Testis (tissue), 2 donors: ENCODE measurements at regions not wholly inside any gene's neighbourhood (a gene's known extent, or its start where the extent isn't known, plus 50 kb on each side); places are given as distances from the start of the nearest gene placed in this dataset.
"Not testable (repeated sequence)": the region's sequence is repeated elsewhere in the genome, so short reads cannot be mapped to it uniquely, and the experiment has no call there.

Source experiments
- DNase-seq: peaks from one replicate; pipeline ENCODE4 v3.0.0-alpha.2; 2019
- H3K27ac ChIP-seq, 2 donors: fragments of 200-600 bp; sonication (generic); one replicate each; pipeline ENCODE4 v1.5.1; 2019
- H3K27me3 ChIP-seq: fragments of 200-600 bp; sonication (generic); one replicate; pipeline ENCODE4 v1.5.1; 2019
- H3K36me3 ChIP-seq: fragments of 200-600 bp; sonication (generic); one replicate; pipeline ENCODE4 v1.5.1; 2017; ENCODE audit warnings: low read depth; ENCODE audit errors: missing control alignments
- H3K4me1 ChIP-seq: fragments of 200-600 bp; sonication (generic); one replicate; pipeline ENCODE4 v1.5.1; 2019
- H3K4me3 ChIP-seq, 2 donors: fragments of 200-600 bp; sonication (generic); one replicate each; pipeline ENCODE4 v1.5.1; 2017 to 2019
- H3K9me3 ChIP-seq: fragments of 200-600 bp; sonication (generic); one replicate; pipeline ENCODE4 v1.5.1; 2017
- CTCF ChIP-seq, 3 experiments: fragments of 450-650 bp in 2 of 3; fragments of 200-600 bp in 1 of 3; sonication (generic) in 1 of 3; IDR thresholded peaks; one replicate each; pipeline ENCODE4 v1.5.1; 2016 to 2019; ENCODE audit warnings: antibody characterized with exemption in 3 of 3, mild to moderate bottlenecking in 2 of 3, moderate library complexity in 1 of 3
- POLR2A ChIP-seq: fragments of 450-650 bp; IDR thresholded peaks from one replicate; pipeline ENCODE4 v1.6.1; 2017; ENCODE audit warnings: antibody characterized with exemption, mild to moderate bottlenecking, moderate library complexity
- WGBS, 2 donors: methylation state at CpG; one replicate each; pipeline ENCODE4 v1.1.5; 2018; 5-methylcytosine and 5-hydroxymethylcytosine counted together
- intact Hi-C: fragments of 100-400 bp; cut with DNase I; formaldehyde crosslinking; loops from one replicate; pipeline ENCODE4 v1.15.1; 2023; ENCODE audit warnings: low total_unique reads

- Histone ChIP-seq H3K27ac (no peak overlapping the region), H3K36me3 (no peaks in the 10 kb centered on the region), H3K4me3 (no peak overlapping the region), H3K27me3 (no peaks in the 10 kb centered on the region), H3K4me1 (no peaks in the 10 kb centered on the region), H3K9me3 (no peaks in the 10 kb centered on the region)
- no peak for TF ChIP-seq POLR2A
- intact Hi-C loops = no loop called here
- DNase-seq = no peak
Measured at GRCh38 chr5:42108468-42108867, 183.4 kb downstream of the FBXO4 start.

GRCh38 chr5:42109006-42109572 is 184.0 kb downstream of the FBXO4 start:
- Histone ChIP-seq H3K36me3 (no peaks in the 10 kb centered on the region), H3K27me3 (no peaks in the 10 kb centered on the region), H3K4me1 (no peaks in the 10 kb centered on the region), H3K27ac (no peak overlapping the region), H3K4me3 (no peak overlapping the region), H3K9me3 (no peaks in the 10 kb centered on the region)
- no peak for DNase-seq
- TF ChIP-seq POLR2A (no peak), CTCF (IDR thresholded peaks at IDR 0.05) (no peak)
- 61 to 67% methylated on average over 3 of the region's 3 CpGs for whole genome bisulfite sequencing, 2 donors
- intact Hi-C loops = no loop called here

- H3K4me3 ChIP-seq, H3K4me1 ChIP-seq, H3K27ac ChIP-seq, H3K27me3 ChIP-seq, H3K36me3 ChIP-seq, H3K9me3 ChIP-seq, DNase-seq: not testable (repeated sequence)
- intact Hi-C loops = loop anchor here (5.0 kb wide), 1 partner anchor 247 kb away; no protein-coding TSS in a partner anchor
- WGBS, 2 donors = 87 to 91% methylated on average over 3 of the region's 3 CpGs
Measured at GRCh38 chr5:42115721-42116120, 190.6 kb downstream of the FBXO4 start.

GRCh38 chr5:42120070-42120469 is 195.0 kb downstream of the FBXO4 start:
- H3K36me3 ChIP-seq = no peaks in the 10 kb centered on the region
- intact Hi-C loops = no loop called here

GRCh38 chr5:42121401-42121800 is 196.3 kb downstream of the FBXO4 start:
- intact Hi-C loops = no loop called here
- no peak for DNase-seq
- H3K27ac ChIP-seq = no peak overlapping the region
- H3K27me3 ChIP-seq = no peaks in the 10 kb centered on the region
- no peak overlapping the region for H3K4me3 ChIP-seq
- H3K9me3 ChIP-seq = no peaks in the 10 kb centered on the region
- H3K4me1 ChIP-seq = no peaks in the 10 kb centered on the region
- TF ChIP-seq POLR2A = no peak
- H3K36me3 ChIP-seq = no peaks in the 10 kb centered on the region
- 54 to 58% methylated on average over 2 of the region's 2 CpGs for WGBS, 2 donors

More at GRCh38 chr5:42120070-42120469, 195.0 kb downstream of the FBXO4 start:
- Histone ChIP-seq H3K27ac (no peak overlapping the region), H3K9me3 (no peaks in the 10 kb centered on the region), H3K27me3 (no peaks in the 10 kb centered on the region), H3K4me3 (no peak overlapping the region), H3K4me1 (no peaks in the 10 kb centered on the region)
- DNase-seq = no peak
- TF ChIP-seq POLR2A (no peak), CTCF (IDR thresholded peaks at IDR 0.05) (no peak)

GRCh38 chr5:42131081-42131480 is 206.0 kb downstream of the FBXO4 start:
- WGBS, 2 donors = 72 to 80% methylated on average over 2 of the region's 2 CpGs
- intact Hi-C loops = no loop called here

More at GRCh38 chr5:42131081-42131480, 206.0 kb downstream of the FBXO4 start:
- DNase-seq = no peak
- no peak overlapping the region for H3K27ac ChIP-seq
- no peaks in the 10 kb centered on the region for H3K27me3 ChIP-seq
- H3K4me1 ChIP-seq = no peaks in the 10 kb centered on the region
- no peaks in the 10 kb centered on the region for H3K9me3 ChIP-seq
- no peaks in the 10 kb centered on the region for H3K36me3 ChIP-seq
- H3K4me3 ChIP-seq = no peak overlapping the region
- TF ChIP-seq POLR2A = no peak
- no peak for TF ChIP-seq CTCF (IDR thresholded peaks at IDR 0.05)
